CD4-positive, alpha-beta memory T cell (primary cell): ENCODE measurements at regions not wholly inside any gene's neighbourhood (a gene's known extent, or its start where the extent isn't known, plus 50 kb on each side); places are given as distances from the start of the nearest gene placed in this dataset.

ENCODE experiments used
- CTCF ChIA-PET: fragments of 350-600 bp; sonication (Branson Sonifier 250); formaldehyde crosslinking; loops from one replicate; lab custom pipeline; 2021; ENCODE audit warnings: inconsistent platforms; ENCODE audit not compliant: partially characterized antibody; lab: Charles Lee
- POLR2A ChIA-PET: fragments of 350-600 bp; sonication (Branson Sonifier 250); formaldehyde crosslinking; loops from one replicate; lab custom pipeline; 2021; ENCODE audit not compliant: partially characterized antibody; lab: Charles Lee
- DNase-seq, 5 donors: peaks; one replicate each; pipeline versions ENCODE4 v3.0.0 to v3.0.0-alpha.2; 2020 to 2022; ENCODE audit warnings: mixed read lengths in 1 of 5
- H3K27ac ChIP-seq: one replicate; pipeline ENCODE4 v1.7.0; 2013; ENCODE audit warnings: low read depth, low read length
- H3K27me3 ChIP-seq: 2 replicates; pipeline ENCODE4 v1.7.0; 2013; ENCODE audit warnings: mild to moderate bottlenecking, low read length, moderate library complexity; ENCODE audit not compliant: insufficient read depth
- H3K36me3 ChIP-seq: 2 replicates; pipeline ENCODE4 v1.7.0; 2013; ENCODE audit warnings: mild to moderate bottlenecking, low read length, moderate library complexity; ENCODE audit not compliant: insufficient read depth
- H3K4me1 ChIP-seq: 2 replicates; pipeline ENCODE4 v1.7.0; 2013; ENCODE audit warnings: mild to moderate bottlenecking, low read length, moderate library complexity; ENCODE audit not compliant: insufficient read depth
- H3K4me3 ChIP-seq, 2 donors: one replicate each; pipeline ENCODE4 v1.7.0; 2013; ENCODE audit warnings: low read length in 2 of 2, mild to moderate bottlenecking in 1 of 2
- H3K9me3 ChIP-seq, 2 donors: one replicate each; pipeline ENCODE4 v1.7.0; 2013; ENCODE audit warnings: low read length in 2 of 2, control low read depth in 1 of 2; ENCODE audit not compliant: control insufficient read depth in 1 of 2
- H3K27ac Mint-ChIP-seq, 7 donors: one replicate each; pipeline ENCODE4 v1.8.0; 2020 to 2021; ENCODE audit warnings: mixed read lengths in 7 of 7, mild to moderate bottlenecking in 6 of 7, inconsistent platforms in 3 of 7, moderate library complexity in 3 of 7
- H3K27me3 Mint-ChIP-seq, 2 donors: one replicate each; pipeline ENCODE4 v1.8.0; 2020 to 2021; ENCODE audit warnings: mixed read lengths in 2 of 2
- H3K36me3 Mint-ChIP-seq, 2 donors: one replicate each; pipeline ENCODE4 v1.8.0; 2020 to 2021; ENCODE audit warnings: mixed read lengths in 2 of 2, inconsistent platforms in 1 of 2, mild to moderate bottlenecking in 1 of 2
- H3K4me1 Mint-ChIP-seq, 4 donors: one replicate each; pipeline ENCODE4 v1.8.0; 2020 to 2021; ENCODE audit warnings: mixed read lengths in 4 of 4, mild to moderate bottlenecking in 1 of 4
- H3K4me3 Mint-ChIP-seq, 8 donors: one replicate each; pipeline ENCODE4 v1.8.0; 2020 to 2021; ENCODE audit warnings: mixed read lengths in 8 of 8, mild to moderate bottlenecking in 7 of 8, moderate library complexity in 6 of 8, inconsistent platforms in 3 of 8
- H3K9me3 Mint-ChIP-seq, 8 donors: one replicate each; pipeline ENCODE4 v1.8.0; 2020 to 2021; ENCODE audit warnings: mixed read lengths in 8 of 8, mild to moderate bottlenecking in 5 of 8, inconsistent platforms in 3 of 8, moderate library complexity in 1 of 8
- intact Hi-C: fragments of 100-400 bp; cut with micrococcal nuclease; formaldehyde crosslinking; loops from one replicate; pipeline ENCODE4 v1.15.1; 2023

DNA sequence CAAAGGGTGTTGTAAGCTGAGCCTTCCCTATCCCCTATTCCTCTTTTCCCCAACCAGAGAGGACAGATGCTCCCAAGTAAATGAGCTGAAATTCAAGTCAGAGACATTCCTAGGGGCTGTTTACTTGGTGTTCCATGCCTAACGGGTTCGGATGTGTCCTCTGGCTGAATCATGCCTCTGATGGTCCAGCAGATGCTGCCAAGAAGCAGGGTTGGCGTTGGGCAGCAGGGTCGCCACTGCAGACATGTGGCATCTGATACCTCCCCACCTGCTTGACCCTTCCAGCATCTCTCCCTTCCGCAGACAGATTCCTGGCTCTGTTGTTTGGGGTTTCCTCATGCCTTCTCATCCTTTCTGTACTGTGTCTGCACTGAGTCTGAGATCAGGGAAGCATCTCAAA, 108.3 kb downstream of the HNRNPLL start:
- DNase-seq = no peak
- no peak overlapping the region for H3K4me3 ChIP-seq
- no peak overlapping the region for H3K4me3 Mint-ChIP-seq
- intact Hi-C loops = no loop called here
- no peak overlapping the region for H3K27ac ChIP-seq
- no peaks in the 10 kb centered on the region for H3K27me3 ChIP-seq
- ChIA-PET CTCF (no interaction called here), POLR2A (no interaction called here)
- peaks cover 5% of the 10 kb centered on the region for H3K4me1 ChIP-seq
- no peaks in the 10 kb centered on the region for H3K36me3 ChIP-seq
- peaks cover 0 to 1% (median 0%) of the 10 kb centered on the region in 4 donors for H3K4me1 Mint-ChIP-seq
- H3K9me3 Mint-ChIP-seq = no peaks in the 10 kb centered on the region
- H3K27ac Mint-ChIP-seq = no peak overlapping the region
- H3K27me3 Mint-ChIP-seq = peaks cover 0 to 2% of the 10 kb centered on the region in 2 donors
- H3K9me3 ChIP-seq = no peaks in the 10 kb centered on the region
- no peaks in the 10 kb centered on the region for H3K36me3 Mint-ChIP-seq

DNA sequence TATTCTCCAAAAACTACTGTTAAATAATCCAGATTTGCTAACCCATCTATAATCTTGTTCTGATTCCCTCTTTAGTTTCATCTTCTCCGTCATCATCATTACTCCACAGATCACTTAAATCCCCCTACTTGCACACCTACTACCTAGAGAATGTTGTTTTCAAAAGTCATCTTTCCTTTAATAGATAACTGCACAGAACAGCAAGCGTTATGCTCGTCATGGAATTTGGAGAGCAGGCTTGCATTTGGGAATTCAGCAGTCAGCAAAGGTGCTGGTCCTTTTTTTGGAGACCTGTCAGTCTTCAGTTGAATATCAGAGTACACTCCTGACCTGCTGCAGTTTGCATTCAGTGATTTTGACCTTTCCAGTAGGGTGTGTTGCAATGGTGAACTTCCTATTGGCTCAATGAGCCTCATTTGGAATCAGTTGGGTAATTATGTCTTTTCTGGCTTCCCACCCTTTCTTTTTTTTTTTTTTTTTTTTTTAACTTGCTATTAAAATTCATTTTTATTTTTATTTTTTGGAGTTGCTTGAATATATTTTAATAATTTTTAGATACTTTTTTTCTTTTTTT, 110.6 kb downstream of the HNRNPLL start:
- H3K36me3 Mint-ChIP-seq = no peaks in the 10 kb centered on the region
- Histone ChIP-seq H3K4me1 (no peaks in the 10 kb centered on the region), H3K27me3 (no peaks in the 10 kb centered on the region), H3K36me3 (no peaks in the 10 kb centered on the region), H3K4me3 (no peak overlapping the region), H3K27ac (no peak overlapping the region), H3K9me3 (no peaks in the 10 kb centered on the region)
- ChIA-PET POLR2A (no interaction called here), CTCF (interaction anchor here (0.6 to 1.3 kb wide), 2 partner anchors 16 to 502 kb away, joined by 3 to 4 read pairs; no protein-coding TSS in a partner anchor)
- intact Hi-C loops = no loop called here
- no peaks in the 10 kb centered on the region for H3K4me1 Mint-ChIP-seq
- H3K27me3 Mint-ChIP-seq = peaks cover 0 to 2% of the 10 kb centered on the region in 2 donors
- H3K9me3 Mint-ChIP-seq = no peaks in the 10 kb centered on the region
- no peak overlapping the region for H3K27ac Mint-ChIP-seq
- no peak overlapping the region for H3K4me3 Mint-ChIP-seq
- DNase-seq = no peak

DNA sequence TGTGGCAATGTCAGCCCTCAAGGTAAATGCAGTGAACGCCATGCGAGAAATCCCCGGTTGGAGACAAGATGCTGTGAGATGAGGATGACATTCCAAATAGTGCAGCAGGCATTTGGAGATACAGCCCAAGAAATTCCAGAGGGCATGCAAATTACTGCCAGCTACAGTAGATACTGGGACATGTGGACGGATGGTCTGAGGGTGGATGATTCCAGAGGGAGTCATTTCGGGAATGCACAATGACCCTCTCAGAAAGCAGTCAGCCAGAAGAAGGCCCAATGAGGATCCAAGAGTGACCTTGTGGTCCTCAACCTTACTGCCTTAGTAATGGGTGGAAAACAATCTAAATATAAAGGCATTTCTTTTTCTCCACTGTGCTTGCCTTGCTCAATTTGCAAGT, 111.3 kb downstream of the HNRNPLL start:
- intact Hi-C loops = no loop called here

GRCh38 chr2:38489846-38490245, 112.8 kb upstream of the ATL2 start:
- Mint-ChIP-seq H3K4me1 (no peaks in the 10 kb centered on the region), H3K27me3 (no peaks in the 10 kb centered on the region), H3K4me3 (no peak overlapping the region), H3K9me3 (no peaks in the 10 kb centered on the region), H3K36me3 (no peaks in the 10 kb centered on the region), H3K27ac (peak overlapping the region in 1 of 7 donors; percentile 25)
- POLR2A ChIA-PET = no interaction called here
- intact Hi-C loops = no loop called here
- no peaks in the 10 kb centered on the region for H3K36me3 ChIP-seq
- H3K27me3 ChIP-seq = no peaks in the 10 kb centered on the region
- H3K27ac ChIP-seq = no peak overlapping the region
- no peaks in the 10 kb centered on the region for H3K4me1 ChIP-seq
- DNase-seq = no peak
- H3K9me3 ChIP-seq = no peaks in the 10 kb centered on the region
- no peak overlapping the region for H3K4me3 ChIP-seq
- CTCF ChIA-PET = interaction anchor here (1.2 kb wide), 1 partner anchor 19 kb away, joined by 4 read pairs; no protein-coding TSS in a partner anchor

More for the DNA sequence above, 111.3 kb downstream of the HNRNPLL start:
- H3K27me3 Mint-ChIP-seq = peaks cover 0 to 2% of the 10 kb centered on the region in 2 donors
- no peaks in the 10 kb centered on the region for H3K9me3 ChIP-seq
- no peak overlapping the region for H3K27ac Mint-ChIP-seq
- H3K4me3 Mint-ChIP-seq = no peak overlapping the region
- H3K4me1 ChIP-seq = no peaks in the 10 kb centered on the region
- no peak for DNase-seq
- H3K9me3 Mint-ChIP-seq = no peaks in the 10 kb centered on the region
- H3K36me3 ChIP-seq = no peaks in the 10 kb centered on the region
- no peak overlapping the region for H3K27ac ChIP-seq
- ChIA-PET CTCF (interaction anchor here (0.6 to 1.3 kb wide), 2 partner anchors 17 to 501 kb away, joined by 3 to 4 read pairs; no protein-coding TSS in a partner anchor), POLR2A (no interaction called here)
- no peaks in the 10 kb centered on the region for H3K27me3 ChIP-seq
- H3K4me1 Mint-ChIP-seq = no peaks in the 10 kb centered on the region
- H3K4me3 ChIP-seq = no peak overlapping the region
- no peaks in the 10 kb centered on the region for H3K36me3 Mint-ChIP-seq

- Mint-ChIP-seq H3K4me3 (no peak overlapping the region), H3K27ac (no peak overlapping the region)
Observed at GRCh38 chr2:38487852-38488251, 110.8 kb upstream of the ATL2 start.

GRCh38 chr2:38486213-38487026, 109.3 kb upstream of the ATL2 start:
- Histone ChIP-seq H3K9me3 (no peaks in the 10 kb centered on the region), H3K4me1 (no peaks in the 10 kb centered on the region), H3K27me3 (no peaks in the 10 kb centered on the region), H3K27ac (no peak overlapping the region), H3K4me3 (no peak overlapping the region), H3K36me3 (no peaks in the 10 kb centered on the region)
- ChIA-PET POLR2A (no interaction called here), CTCF (interaction anchor here (1.2 kb wide), 1 partner anchor 170 kb away, joined by 3 read pairs; no protein-coding TSS in a partner anchor)
- no peak overlapping the region for H3K4me3 Mint-ChIP-seq
- peaks cover 0 to 4% (median 2%) of the 10 kb centered on the region in 8 donors for H3K9me3 Mint-ChIP-seq
- DNase-seq = no peak
- no peaks in the 10 kb centered on the region for H3K36me3 Mint-ChIP-seq
- intact Hi-C loops = no loop called here
- H3K27me3 Mint-ChIP-seq = no peaks in the 10 kb centered on the region
- no peak overlapping the region for H3K27ac Mint-ChIP-seq
- H3K4me1 Mint-ChIP-seq = no peaks in the 10 kb centered on the region

More at GRCh38 chr2:38487852-38488251, 110.8 kb upstream of the ATL2 start:
- intact Hi-C loops = no loop called here
- Histone ChIP-seq H3K27ac (no peak overlapping the region), H3K9me3 (no peaks in the 10 kb centered on the region), H3K36me3 (no peaks in the 10 kb centered on the region), H3K4me1 (no peaks in the 10 kb centered on the region), H3K4me3 (no peak overlapping the region), H3K27me3 (no peaks in the 10 kb centered on the region)
- no peaks in the 10 kb centered on the region for H3K9me3 Mint-ChIP-seq
- H3K36me3 Mint-ChIP-seq = no peaks in the 10 kb centered on the region
- no peak for DNase-seq
- H3K4me1 Mint-ChIP-seq = no peaks in the 10 kb centered on the region
- POLR2A ChIA-PET = no interaction called here
- no peaks in the 10 kb centered on the region for H3K27me3 Mint-ChIP-seq
- CTCF ChIA-PET = interaction anchor here (1.2 kb wide), 1 partner anchor 172 kb away, joined by 3 read pairs; no protein-coding TSS in a partner anchor

- Mint-ChIP-seq H3K4me1 (no peaks in the 10 kb centered on the region), H3K27me3 (no peaks in the 10 kb centered on the region), H3K4me3 (no peak overlapping the region), H3K27ac (no peak overlapping the region), H3K9me3 (peaks cover 1 to 9% (median 6%) of the 10 kb centered on the region in 8 donors), H3K36me3 (peaks cover 0 to 2% of the 10 kb centered on the region in 2 donors)
- Histone ChIP-seq H3K36me3 (no peaks in the 10 kb centered on the region), H3K27ac (no peak overlapping the region), H3K4me3 (no peak overlapping the region), H3K27me3 (no peaks in the 10 kb centered on the region), H3K4me1 (no peaks in the 10 kb centered on the region), H3K9me3 (no peaks in the 10 kb centered on the region)
- no peak for DNase-seq
- CTCF ChIA-PET = no interaction called here
- intact Hi-C loops = no loop called here
- POLR2A ChIA-PET = no interaction called here
Observed at GRCh38 chr2:38485734-38486133, 108.7 kb upstream of the ATL2 start.
